Thyroid gland (tissue), 4 donors: ENCODE measurements at regions not wholly inside any gene's neighbourhood (a gene's known extent, or its start where the extent isn't known, plus 50 kb on each side); places are given as distances from the start of the nearest gene placed in this dataset.

Source experiments
- CTCF ChIP-seq, 6 experiments: fragments of 200-600 bp in 3 of 6; fragments of 450-650 bp in 3 of 6; sonication (generic) in 3 of 6; IDR thresholded peaks; one replicate each; pipeline ENCODE4 v1.5.1; 2016 to 2019; ENCODE audit warnings: antibody characterized with exemption in 6 of 6, mild to moderate bottlenecking in 2 of 6, inconsistent platforms in 1 of 6, moderate library complexity in 1 of 6
- POLR2A ChIP-seq, 2 donors: fragments of 450-650 bp; IDR thresholded peaks; one replicate each; pipeline ENCODE4 v1.6.1; 2017; ENCODE audit warnings: antibody characterized with exemption in 2 of 2, mild to moderate bottlenecking in 2 of 2, moderate library complexity in 1 of 2

- no peak for TF ChIP-seq POLR2A (IDR thresholded peaks at IDR 0.05)
- TF ChIP-seq CTCF (IDR thresholded peaks at IDR 0.05): no peak
Measured at GRCh38 chr2:121088251-121089165, 196.5 kb downstream of the TFCP2L1 start.
